Mucosa of gallbladder (tissue), 1 donor: ENCODE measurements at regions not wholly inside any gene's neighbourhood (a gene's known extent, or its start where the extent isn't known, plus 50 kb on each side); places are given as distances from the start of the nearest gene placed in this dataset.

Experiments used
- DNase-seq: peaks from one replicate; pipeline ENCODE4 v3.0.0-alpha.2; 2020; ENCODE audit warnings: low spot score
- donor health status: DM: no; HTN: no; CAD: no.

DNA sequence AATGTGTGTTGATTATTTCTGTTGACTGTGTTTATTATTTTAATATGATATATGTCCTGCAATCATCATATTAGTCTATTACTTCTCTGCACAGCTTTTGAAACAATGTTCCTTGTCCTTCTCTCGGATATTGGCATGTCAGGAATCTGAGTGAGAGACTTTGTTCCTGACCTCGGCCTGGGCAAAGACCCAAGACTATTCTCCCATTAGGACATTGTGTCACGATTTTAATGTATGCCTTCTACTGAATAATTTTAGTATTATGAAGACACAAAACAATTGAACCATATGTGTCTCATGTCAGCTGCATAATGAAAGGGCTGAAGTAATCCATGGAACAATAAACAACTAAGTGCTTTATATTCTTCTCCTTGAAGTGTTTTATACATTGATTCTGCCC lies 580.8 kb upstream of the TENM3 start:
- DNase-seq, result peak; percentile 17

DNA sequence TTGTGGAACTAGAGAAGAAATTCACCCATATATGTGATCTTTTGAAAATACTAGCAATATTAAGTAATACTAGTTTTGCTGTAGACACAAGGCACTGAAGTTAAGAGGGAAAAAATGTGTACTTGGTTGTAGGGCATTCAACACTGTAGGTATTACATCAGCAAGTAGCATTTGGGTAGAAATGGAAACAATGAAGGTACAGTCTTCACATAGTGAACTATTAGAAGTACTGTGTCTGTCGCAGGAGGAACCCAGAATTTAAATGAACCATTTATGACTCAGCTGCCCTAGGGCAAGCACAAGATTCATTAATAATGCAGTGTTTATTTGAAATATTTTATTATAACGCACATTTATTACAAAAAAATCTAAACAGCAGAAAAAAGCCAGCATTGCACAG lies 572.7 kb upstream of the TENM3 start:
- no peak for DNase-seq

DNA sequence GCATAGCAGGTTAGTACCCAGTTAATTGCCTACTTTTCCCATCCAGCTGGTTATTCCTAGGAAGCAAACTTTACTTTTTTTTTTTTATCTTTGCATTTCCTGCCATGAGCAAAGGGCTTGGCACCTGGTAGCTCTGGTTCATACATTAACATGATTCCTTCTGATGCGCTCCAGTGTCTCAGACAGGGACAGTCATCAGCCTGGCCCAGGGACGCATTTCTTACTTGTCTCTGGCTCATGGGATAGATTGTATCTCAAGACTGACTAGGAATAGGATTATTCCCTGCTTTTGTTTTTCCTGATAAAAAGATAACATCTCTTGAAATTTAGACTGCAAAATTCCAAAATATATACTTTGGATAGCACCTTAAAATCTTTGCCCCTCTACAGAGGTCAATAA lies 571.5 kb upstream of the TENM3 start:
- no peak for DNase-seq

DNA sequence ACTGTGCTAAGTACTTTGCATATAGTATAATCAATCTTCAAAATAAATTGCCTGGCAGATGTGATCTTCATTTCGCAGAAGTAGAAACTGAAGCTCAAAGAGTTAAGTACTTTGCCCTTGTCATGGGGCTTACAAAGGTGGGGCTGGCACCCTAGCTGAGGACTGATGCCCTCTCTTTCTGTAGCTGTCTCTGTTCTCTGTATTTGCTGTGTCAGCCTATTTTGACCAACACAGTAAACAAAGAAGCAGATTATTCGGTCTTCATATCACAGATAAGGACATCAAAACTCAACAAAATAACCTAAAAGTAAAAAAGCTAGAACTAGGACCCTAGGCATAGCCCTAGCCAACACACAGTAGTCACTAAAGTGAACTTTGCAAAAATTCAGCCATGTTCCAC lies 570.5 kb upstream of the TENM3 start:
- DNase-seq, result no peak

DNA sequence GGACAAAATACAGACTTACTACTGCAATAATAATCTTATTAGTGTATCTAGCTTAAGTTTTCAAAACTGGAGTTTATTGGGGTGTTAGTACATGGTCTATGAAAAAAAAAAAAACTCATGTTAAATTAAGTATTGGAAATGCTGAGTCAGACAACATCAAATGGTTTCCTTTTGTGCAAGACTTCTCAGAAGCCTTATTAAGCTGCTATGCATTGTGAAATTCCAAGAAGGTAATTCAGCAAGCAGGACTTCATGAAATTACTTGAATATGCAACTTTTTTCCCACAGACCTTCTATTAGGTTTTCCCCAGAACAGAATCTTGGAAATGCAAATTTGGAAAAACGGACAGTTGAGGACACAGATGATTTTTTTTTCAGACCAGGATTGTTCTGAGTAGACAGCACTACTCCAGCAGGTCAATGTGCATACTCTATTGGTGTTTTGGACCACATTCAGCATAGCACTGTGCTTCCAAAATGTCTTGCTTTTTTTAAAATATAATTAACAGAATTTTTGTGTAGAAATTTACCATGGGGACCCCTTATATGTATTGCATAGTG lies 568.8 kb upstream of the TENM3 start:
- DNase-seq, result no peak

DNA sequence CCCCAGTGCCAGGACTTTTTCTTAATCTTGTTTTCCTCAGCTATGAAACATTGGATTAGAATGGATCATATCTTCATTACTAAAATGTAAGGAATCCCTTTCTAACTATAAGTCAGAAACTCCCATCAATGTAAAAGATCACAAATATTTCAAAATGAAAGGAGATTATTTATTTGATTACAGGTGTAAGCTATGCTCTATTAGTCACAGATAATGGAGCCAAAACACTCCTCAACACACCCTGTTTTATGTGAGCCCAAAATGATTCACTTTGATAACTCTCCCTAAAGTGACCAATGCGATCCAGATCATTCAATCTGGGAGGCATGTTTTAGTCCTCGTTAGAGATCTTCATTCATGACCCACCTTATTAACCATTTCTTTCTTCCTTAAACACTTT lies 566.7 kb upstream of the TENM3 start:
- no peak for DNase-seq

DNA sequence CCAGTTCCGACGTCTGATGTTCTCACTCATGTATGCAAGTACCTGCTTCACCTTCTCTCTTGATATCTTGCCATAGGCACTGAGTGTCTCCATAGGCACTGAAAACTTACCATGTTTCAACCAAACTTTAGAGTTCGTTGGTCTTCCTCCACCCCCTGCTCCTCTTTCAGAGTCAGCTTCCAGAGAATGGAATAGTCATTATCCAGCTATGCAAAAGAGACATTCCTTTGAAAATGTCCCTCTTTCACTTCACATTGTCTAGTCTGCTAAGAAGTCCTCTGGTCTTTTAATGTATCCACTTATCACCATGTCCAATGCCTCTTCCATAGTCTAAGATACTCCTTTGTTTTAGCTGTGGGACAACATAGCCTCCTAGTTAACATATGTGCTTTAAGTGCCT lies 566.0 kb upstream of the TENM3 start:
- no peak for DNase-seq

DNA sequence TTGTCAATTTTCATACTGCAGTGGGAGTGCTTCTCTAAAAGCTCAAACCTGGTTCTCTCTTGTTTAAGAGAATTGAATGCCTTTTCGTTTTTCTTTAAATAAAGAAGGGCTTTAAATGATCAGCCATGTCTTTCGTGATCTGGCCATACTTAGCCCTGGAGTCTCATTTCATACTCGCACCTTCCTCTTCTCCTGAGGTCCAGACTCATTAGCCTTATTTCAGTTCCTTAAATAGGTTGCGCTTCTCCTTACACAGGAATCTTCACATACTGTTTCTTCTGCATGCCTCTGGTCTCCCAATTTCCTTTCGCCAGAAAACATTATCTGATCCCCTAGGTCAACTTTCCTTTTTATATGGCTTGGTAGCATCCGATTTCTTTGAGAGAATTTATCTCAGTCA lies 565.6 kb upstream of the TENM3 start:
- DNase-seq, result no peak

DNA sequence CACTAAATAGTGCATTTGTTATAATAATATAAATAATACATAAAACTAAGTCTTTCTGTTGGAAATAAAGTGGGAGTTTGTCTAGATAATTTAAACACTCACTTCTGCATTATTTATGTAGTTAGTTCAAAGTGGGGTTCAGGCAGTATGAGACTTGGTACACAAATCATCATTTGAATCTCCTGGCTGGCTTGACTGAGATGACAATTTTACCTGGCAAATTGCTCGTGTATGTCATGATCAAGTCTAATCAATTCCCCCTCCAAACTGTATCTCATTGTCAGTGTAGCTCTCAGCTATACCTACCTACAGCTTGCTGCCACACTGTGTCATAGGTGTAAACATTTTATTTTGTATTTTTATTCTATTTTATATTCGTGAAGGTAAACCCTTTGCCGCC lies 563.4 kb upstream of the TENM3 start:
- no peak for DNase-seq

DNA sequence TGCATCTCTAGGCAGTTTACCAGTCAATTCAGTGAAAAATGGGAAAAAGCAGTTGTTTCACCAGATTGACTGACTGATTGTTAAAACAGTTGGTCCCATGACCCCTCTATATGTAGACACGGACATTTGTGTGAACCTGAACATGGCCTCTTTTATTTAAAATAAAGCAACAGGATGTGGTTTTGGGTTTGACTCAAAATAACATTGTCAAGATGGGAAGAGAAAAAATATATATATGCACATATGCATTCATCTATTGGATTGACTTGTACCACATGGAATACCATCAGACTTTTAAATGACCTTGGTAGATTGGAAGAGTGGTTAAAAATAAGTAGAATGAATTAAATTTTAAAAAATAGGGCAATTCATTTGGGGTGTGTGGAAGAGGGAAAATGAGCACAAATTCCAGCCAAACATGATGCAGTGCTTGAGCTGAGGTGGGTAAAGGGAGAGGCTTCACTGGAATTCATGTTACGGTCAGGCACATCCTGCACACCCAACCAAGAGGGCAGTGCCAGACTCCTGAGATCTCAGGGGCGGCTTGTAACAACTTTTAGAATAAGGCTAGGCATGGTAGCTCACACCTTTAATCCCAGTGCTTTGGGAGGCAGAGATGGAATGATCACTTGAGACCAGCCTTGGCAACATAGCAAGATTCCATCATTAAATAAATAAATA lies 560.7 kb upstream of the TENM3 start:
- DNase-seq, result no peak

DNA sequence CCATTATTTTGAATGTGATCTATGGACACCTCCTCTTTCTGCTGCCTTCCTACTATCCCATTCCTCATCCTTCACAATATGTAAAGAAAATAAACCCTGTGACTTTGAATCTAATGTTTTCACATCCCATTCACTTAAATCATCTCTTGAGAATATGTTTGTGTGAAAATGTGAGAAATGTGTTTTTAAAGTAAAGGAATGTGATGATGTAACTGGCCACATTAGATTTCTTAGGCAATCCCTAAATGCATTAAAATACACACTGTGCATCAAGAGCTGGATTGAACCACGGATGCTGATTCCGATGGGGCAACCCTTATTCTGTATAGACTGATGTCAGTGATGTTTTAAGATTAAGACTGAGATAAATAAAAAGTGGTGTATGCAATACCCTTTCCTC lies 558.9 kb upstream of the TENM3 start:
- no peak for DNase-seq

DNA sequence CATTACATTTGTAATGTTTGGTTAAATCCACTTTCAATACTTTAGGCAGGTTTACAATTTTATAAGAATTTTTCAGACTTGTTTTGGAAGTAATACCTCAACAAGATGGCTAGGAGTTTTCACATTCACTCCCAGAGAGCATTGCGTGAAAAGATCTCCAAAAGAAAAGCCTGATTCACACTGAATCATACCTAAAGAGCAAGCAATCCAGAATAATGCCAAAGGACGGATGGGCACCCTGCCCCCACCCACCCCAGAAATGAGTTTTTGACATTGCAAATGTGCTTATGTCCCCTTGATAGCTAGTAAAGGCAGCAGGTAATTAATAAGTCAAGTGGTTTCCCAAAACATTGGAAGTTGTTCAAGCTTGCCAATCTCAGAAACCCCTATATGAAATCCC lies 557.7 kb upstream of the TENM3 start:
- DNase-seq, result no peak

DNA sequence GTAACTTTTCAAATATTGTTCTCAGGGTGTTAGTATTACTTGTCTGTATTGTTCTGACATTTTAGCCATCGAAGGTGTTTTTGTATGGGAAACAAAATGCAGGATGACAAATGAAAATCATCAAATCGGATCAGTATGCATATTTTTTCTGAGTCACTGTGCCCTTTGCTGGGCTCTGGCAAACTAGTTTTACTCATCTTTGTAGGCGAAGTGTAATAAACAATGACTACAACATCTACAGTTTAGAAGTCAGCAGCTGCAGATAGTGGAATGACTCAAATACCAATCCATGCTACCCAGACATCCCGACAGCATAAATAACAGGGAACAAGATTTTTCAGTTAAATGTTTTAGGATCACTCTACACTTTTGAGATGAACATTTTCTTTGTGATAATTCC lies 557.3 kb upstream of the TENM3 start:
- no peak for DNase-seq

DNA sequence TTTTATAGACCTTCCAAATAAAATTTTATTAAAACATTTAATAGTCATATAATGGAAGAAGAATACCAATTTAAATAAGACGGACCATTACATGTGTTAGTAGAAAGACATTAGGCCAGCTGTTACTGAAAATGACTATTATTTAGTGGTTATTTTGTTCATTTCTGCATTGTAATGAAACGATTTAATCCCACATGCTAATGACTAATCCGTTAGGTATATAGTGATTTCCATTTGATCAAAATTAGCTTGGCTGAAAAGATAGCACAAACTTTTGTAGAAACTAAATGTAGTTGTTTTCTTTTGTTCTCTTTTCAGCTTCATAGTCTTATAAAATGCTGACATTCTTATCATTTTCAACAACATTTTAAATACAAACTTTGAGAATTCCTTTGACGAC lies 556.1 kb upstream of the TENM3 start:
- DNase-seq, result no peak

DNA sequence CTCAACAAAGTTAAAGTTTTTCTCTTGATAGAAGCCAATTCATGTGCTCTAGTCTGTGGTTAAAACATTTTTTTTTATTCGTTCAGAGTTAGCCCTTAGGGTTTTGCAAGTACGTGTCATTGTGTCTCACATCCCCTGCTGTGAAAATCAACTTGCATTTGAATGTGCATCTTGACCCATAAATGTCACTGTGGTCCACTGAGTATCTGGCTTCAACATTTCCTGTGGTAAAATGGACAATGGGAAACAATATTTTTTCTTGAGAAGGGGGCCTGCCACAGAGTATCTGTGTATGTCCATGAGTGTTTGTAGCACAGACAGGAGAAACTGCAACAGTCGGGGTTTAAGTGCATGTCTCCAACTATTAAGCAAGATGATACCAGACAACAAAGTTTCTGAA lies 554.8 kb upstream of the TENM3 start:
- DNase-seq, result no peak

DNA sequence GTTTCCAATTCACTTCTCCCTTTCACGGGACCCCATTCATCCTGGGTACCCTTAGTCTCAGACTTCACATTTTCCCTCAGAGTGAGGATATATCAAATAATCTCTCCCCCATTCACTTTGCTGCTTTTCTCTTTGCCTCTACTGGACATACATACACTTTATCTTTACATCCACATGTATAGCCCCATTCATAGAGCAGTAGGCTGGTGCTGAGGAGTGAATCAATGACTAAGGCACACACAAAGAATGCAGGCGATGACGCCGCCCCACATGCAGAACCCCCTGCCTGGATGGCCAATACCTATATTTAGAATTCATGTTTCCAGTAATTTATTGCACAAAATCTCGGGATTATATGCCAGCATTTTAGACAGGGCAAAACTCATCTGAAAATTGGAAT lies 554.3 kb upstream of the TENM3 start:
- DNase-seq, result no peak

DNA sequence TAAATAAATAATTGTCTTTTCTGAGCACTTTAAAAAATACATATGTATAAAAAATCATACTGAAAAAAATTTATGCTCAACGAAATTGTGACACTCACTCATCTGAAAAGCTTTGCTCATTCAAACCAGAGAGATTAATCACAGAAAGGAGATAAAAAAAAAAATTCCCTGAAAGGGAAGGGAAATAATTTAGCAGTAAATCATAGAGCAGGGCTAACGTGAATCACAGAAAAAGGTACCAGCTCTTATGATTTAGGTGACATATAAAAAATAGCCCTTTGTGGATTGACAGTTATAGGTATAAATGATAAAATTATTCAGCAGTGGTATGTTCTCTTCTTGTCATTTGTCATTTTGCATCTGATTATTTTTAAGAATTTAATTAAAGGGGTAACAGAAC lies 552.7 kb upstream of the TENM3 start:
- no peak for DNase-seq

DNA sequence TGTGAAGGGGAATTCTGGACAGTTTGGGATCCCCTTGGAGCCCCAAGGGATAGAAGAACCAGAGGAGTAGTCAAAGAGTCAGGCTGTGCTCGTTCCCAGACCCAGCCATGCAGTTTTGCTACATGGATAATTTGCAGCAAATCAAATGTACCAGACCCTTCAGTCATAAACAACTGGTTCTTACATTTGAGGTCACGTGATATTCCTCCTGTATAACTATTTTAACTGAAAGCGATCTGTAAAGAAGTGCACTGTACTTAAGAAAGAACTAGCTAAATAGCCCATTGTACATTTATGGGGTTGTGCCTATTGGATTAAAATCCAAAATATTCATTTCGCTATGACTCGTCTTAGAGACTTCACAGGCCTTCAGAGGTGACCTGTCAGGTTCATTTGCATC lies 550.2 kb upstream of the TENM3 start:
- DNase-seq, result no peak

DNA sequence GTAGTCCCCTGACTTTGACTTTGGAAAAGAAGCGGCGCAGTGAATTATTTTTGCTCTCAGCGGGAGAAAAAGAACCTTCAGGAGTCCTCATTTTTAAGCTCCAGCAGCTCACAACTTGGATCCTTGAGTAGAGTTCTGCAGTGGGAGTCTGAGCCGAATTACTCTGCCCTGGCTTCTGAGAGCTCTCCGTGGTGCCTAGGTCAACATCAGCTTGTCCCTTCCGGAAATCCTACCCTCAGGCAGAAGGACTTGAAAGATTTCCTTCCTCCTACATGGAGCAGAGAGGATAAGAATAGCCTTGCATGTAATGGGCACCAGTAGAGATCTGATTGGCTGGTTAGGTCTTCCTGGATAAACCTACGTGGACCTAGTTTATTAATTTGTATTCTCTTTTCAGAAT lies 549.7 kb upstream of the TENM3 start:
- no peak for DNase-seq

DNA sequence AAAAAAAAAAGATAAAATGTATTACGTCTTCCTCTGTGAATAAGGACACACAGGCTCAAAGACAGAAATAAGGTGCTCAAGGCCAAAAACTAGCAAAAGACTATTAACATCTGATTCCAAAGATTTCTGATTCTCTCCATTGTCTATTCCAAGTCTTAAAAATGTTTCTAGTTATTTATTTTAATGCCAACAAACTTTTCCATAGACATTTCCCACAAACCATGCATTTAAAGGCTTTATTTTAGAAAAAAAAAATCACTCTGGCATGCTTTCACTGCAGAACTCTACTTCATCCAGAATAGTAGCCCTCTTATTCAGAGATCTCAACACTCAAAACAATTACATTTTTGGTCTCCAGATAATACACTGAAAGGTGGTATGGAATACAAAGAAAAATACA lies 545.0 kb upstream of the TENM3 start:
- DNase-seq, result no peak

DNA sequence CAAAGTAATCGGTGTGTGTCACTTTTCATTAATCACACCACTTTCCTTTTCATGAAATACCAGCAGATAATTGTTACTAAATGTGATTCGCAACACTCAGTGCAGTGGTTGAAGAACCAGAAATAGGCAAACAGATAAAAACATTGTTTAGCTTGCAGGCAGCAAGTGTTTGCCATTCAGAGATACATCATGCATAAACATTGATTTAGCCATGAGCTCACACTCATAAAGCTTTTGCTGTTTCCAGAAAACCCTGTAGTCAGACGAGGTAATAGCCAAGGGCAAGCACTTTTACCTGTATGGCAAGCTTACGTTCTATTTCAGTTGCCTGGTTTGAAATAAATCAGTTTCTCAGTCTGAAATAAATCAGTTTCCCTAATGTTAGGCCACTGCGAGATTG lies 542.0 kb upstream of the TENM3 start:
- DNase-seq, result no peak

DNA sequence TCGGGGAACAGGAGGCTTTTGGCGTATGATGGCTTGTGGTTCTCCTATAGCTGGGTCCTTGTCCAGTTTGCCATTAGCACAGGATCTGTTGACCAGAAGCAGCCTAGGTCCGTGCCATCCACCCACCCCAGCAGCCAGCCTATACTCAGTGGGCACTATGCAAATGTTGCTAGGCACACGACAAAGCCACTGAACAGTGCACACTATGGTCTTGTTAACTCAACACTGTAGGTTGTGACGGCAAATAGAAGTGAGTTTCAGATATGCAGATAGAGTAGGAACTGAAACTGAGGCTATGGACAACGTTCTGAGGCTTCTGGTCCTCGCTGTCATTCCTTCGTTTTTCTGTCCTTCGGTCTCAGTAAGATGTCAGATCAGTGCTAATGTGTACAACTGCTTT lies 541.3 kb upstream of the TENM3 start:
- DNase-seq, result no peak

DNA sequence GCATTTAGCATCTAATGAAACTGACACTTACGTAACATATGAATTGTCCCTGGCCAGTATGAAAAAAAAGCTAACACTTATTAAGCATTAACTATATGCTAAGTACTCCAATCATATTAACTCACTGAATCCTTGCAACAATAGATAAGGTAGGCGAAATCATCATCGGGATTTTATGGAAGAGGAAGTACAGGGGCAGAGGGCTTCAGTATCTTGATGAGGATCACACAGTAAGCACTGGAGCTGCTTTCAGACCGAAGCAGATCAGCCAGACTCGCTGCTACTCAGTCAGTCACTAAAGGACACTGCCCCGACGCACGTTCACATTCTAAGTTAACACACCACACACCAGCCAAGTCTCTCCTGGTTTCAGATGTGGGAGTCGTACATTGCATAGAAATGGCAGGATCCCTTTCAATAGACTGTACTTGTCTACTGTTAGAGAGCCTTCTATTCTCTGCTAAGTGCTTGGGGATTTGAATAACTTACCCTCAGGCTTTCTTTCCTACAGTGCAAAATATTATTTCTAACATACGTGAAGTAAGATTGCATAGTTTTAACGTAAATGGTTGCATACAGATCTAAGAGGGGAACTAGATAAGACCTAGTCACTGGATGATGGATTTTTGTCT lies 540.2 kb upstream of the TENM3 start:
- DNase-seq, result no peak

DNA sequence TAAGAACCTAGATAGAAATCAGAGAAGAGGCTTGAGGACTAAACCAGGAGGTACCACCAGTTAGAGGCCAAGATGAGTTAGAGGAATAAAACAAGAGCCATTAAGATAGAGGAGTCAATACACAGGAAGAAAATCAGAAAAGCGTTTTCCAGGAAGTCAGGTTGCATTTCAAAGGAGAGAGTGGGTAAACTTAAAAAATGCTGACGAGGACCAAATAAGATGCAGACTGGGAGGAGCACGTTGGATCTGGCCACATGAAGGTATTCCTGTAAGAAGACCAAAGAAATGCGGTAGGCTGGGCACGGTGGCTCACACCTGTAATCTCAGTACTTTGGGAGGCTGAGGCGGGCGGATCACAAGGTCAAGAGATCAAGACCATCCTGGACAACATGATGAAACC lies 533.1 kb upstream of the TENM3 start:
- DNase-seq, result no peak
